ENCODE measurements at regions not wholly inside any gene's neighbourhood (a gene's known extent, or its start where the extent isn't known, plus 50 kb on each side); places are given as distances from the start of the nearest gene placed in this dataset.

- intact Hi-C loops (cut with DNase I) = no loop called here
- H3K9me3 ChIP-seq = no peaks in the 10 kb centered on the region
- TF ChIP-seq POLR2A (IDR thresholded peaks at IDR 0.05) = no peak
- TF ChIP-seq, protein P1, sequence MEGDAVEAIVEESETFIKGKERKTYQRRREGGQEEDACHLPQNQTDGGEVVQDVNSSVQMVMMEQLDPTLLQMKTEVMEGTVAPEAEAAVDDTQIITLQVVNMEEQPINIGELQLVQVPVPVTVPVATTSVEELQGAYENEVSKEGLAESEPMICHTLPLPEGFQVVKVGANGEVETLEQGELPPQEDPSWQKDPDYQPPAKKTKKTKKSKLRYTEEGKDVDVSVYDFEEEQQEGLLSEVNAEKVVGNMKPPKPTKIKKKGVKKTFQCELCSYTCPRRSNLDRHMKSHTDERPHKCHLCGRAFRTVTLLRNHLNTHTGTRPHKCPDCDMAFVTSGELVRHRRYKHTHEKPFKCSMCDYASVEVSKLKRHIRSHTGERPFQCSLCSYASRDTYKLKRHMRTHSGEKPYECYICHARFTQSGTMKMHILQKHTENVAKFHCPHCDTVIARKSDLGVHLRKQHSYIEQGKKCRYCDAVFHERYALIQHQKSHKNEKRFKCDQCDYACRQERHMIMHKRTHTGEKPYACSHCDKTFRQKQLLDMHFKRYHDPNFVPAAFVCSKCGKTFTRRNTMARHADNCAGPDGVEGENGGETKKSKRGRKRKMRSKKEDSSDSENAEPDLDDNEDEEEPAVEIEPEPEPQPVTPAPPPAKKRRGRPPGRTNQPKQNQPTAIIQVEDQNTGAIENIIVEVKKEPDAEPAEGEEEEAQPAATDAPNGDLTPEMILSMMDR (IDR thresholded peaks at IDR 0.05) = no peak
These were observed 147.4 kb upstream of the UMPS start for GRCh38 chr3:124582621-124583395.

GRCh38 chr3:124584245-124584551 is 146.1 kb upstream of the UMPS start:
- peak overlapping the region in 1 of 3 donors; percentile 45 for H3K4me3 ChIP-seq (replicated peaks in 1 of 3)
- no peaks in the 10 kb centered on the region for H3K9me3 ChIP-seq
- H3K27ac ChIP-seq = peak overlapping the region in 1 of 3 donors; percentile 28
- no peaks in the 10 kb centered on the region for H3K27me3 ChIP-seq
- 13 to 28% methylated on average over 9 of the region's 9 CpGs for WGBS, 2 donors
- H3K4me1 ChIP-seq = peaks cover 14 to 27% of the 10 kb centered on the region in 2 donors
- no peak for DNase-seq
- no peaks in the 10 kb centered on the region for H3K36me3 ChIP-seq
- no peak for TF ChIP-seq POLR2A (IDR thresholded peaks at IDR 0.05)
- TF ChIP-seq, protein P1 (IDR thresholded peaks at IDR 0.05) = no peak
- intact Hi-C loops (cut with DNase I) = no loop called here

More at GRCh38 chr3:124582621-124583395, 147.4 kb upstream of the UMPS start:
- Histone ChIP-seq H3K4me1 (peaks cover 14 to 27% of the 10 kb centered on the region in 2 donors), H3K36me3 (no peaks in the 10 kb centered on the region), H3K27ac (peak overlapping the region in 1 of 3 donors; percentile 21), H3K27me3 (no peaks in the 10 kb centered on the region), H3K4me3 (replicated peaks in 1 of 3) (no peak overlapping the region)
- DNase-seq = peak; percentile 63 to 81
- 43 to 48% methylated on average over 3 of the region's 3 CpGs for WGBS, 2 donors

- Histone ChIP-seq H3K4me1 (peaks cover 14 to 27% of the 10 kb centered on the region in 2 donors), H3K27me3 (no peaks in the 10 kb centered on the region), H3K36me3 (no peaks in the 10 kb centered on the region), H3K4me3 (replicated peaks in 1 of 3) (peak overlapping the region; percentile 5 to 45 (median 28)), H3K27ac (peak overlapping the region in 1 of 3 donors; percentile 28), H3K9me3 (no peaks in the 10 kb centered on the region)
- peak in 1 of 2 donors; percentile 85 for TF ChIP-seq POLR2A (IDR thresholded peaks at IDR 0.05)
- TF ChIP-seq, protein P1 (IDR thresholded peaks at IDR 0.05) = no peak
- 3 to 19% methylated on average over 32 to 33 of the region's 59 CpGs for WGBS, 2 donors
- DNase-seq = peak; percentile 92 to 94
- intact Hi-C loops (cut with DNase I) = no loop called here
These were observed 145.5 kb upstream of the UMPS start for GRCh38 chr3:124584552-124585391.

DNA sequence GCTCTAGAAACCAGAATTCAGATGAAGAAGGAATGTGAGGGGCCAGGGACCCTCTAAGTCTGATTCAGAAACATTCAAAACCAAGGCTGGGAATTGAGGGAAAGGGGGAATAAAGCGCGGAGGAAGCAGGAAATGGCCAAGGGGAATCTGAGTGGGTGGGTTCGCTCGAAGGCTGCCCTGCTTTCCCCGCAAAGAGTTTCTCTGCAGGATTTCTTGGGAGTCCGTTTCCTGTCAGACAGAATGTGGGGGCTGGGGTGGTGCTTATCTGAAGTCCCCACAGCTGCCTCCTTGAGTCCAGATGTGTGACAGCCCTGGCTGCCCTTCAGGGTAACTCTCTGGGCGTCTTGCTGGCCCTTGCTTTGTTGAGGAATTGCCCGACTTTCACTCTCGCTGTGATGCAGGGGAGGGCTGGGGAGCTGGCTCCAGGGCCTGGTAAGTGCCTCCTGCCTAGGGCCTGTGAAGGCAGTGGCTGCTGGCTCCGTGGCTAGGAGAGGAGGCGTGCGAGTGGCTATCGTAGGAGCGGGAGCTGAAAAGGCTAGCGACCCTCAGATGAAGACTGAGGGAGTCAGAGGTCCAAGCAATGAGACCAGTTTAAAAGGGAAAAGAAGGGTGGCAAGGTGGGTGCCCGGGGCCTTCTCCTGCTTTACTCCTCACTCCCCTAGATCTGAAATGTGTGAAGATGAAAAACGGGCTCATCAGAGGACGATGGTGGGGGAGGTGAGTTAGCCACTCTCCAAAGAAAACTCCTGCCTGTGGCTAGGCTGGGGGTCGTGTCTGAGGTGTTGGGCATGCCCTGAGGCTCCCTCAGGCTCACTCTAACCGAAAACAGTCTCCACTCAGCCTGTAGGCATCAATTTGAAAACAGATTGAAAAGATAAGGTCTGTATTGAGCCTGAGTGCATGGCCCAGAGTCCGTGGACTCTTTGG is 143.9 kb upstream of the UMPS start:
- Histone ChIP-seq H3K36me3 (no peaks in the 10 kb centered on the region), H3K4me1 (peaks cover 14 to 27% of the 10 kb centered on the region in 2 donors), H3K4me3 (replicated peaks in 1 of 3) (no peak overlapping the region), H3K9me3 (no peaks in the 10 kb centered on the region), H3K27ac (peak overlapping the region in 1 of 3 donors; percentile 27), H3K27me3 (no peaks in the 10 kb centered on the region)
- DNase-seq = peak; percentile 15 to 58
- intact Hi-C loops (cut with DNase I) = no loop called here
- TF ChIP-seq, protein P1 (IDR thresholded peaks at IDR 0.05) = no peak
- 38 to 67% methylated on average over 21 of the region's 21 CpGs for WGBS, 2 donors

All from thyroid gland (tissue), 4 donors.